Activated CD4-positive, alpha-beta T cell treated with anti-CD3 and anti-CD28 coated beads, Interleukin-2, Interleukin-4, amounts not matched to agents 100 ng/mL and 50 ng/mL, durations not matched to agents 16 hours and 8 hours (primary cell): ENCODE measurements at regions not wholly inside any gene's neighbourhood (a gene's known extent, or its start where the extent isn't known, plus 50 kb on each side); places are given as distances from the start of the nearest gene placed in this dataset.
"Not testable (repeated sequence)": the region's sequence is repeated elsewhere in the genome, so short reads cannot be mapped to it uniquely, and the experiment has no call there.

Experiments used
- DNase-seq: peaks from one replicate; pipeline ENCODE4 v3.0.0-alpha.2; 2020; ENCODE audit warnings: low spot score

- no peak for DNase-seq
Observed at GRCh38 chr2:31813016-31813415, 197.8 kb downstream of the MEMO1 start.

- peak; percentile 32 for DNase-seq
Observed at GRCh38 chr2:31812051-31812798, 198.6 kb downstream of the MEMO1 start.

- DNase-seq, result no peak
Observed at GRCh38 chr2:31811482-31811881, 199.3 kb downstream of the MEMO1 start.

GRCh38 chr2:31810200-31810917 lies 200.4 kb downstream of the MEMO1 start:
- DNase-seq, result no peak

- DNase-seq, result no peak
Observed at GRCh38 chr2:31805688-31806087, 205.1 kb downstream of the MEMO1 start.

GRCh38 chr2:31803481-31804153 lies 207.2 kb downstream of the MEMO1 start:
- not testable (repeated sequence) for DNase-seq

- DNase-seq, result no peak
Observed at GRCh38 chr2:31802711-31803110, 208.1 kb downstream of the MEMO1 start.

GRCh38 chr2:31799282-31799681 lies 211.5 kb downstream of the MEMO1 start:
- DNase-seq, result not testable (repeated sequence)

GRCh38 chr2:31788273-31788672 lies 207.5 kb upstream of the SRD5A2 start:
- DNase-seq, result no peak

GRCh38 chr2:31785876-31786275 lies 205.1 kb upstream of the SRD5A2 start:
- DNase-seq, result no peak

GRCh38 chr2:31784868-31785267 lies 204.1 kb upstream of the SRD5A2 start:
- no peak for DNase-seq

GRCh38 chr2:31783446-31784091 lies 202.8 kb upstream of the SRD5A2 start:
- not testable (repeated sequence) for DNase-seq

- no peak for DNase-seq
Observed at GRCh38 chr2:31778153-31778552, 197.4 kb upstream of the SRD5A2 start.

- DNase-seq, result no peak
Observed at GRCh38 chr2:31770741-31771140, 190.0 kb upstream of the SRD5A2 start.

- no peak for DNase-seq
Observed at GRCh38 chr2:31765078-31765945, 184.6 kb upstream of the SRD5A2 start.

- no peak for DNase-seq
Observed at GRCh38 chr2:31764169-31764568, 183.4 kb upstream of the SRD5A2 start.

GRCh38 chr2:31762085-31762484 lies 181.3 kb upstream of the SRD5A2 start:
- no peak for DNase-seq

- not testable (repeated sequence) for DNase-seq
Observed at GRCh38 chr2:31757351-31757750, 176.6 kb upstream of the SRD5A2 start.

GRCh38 chr2:31748746-31749145 lies 168.0 kb upstream of the SRD5A2 start:
- not testable (repeated sequence) for DNase-seq

GRCh38 chr2:31748041-31748440 lies 167.3 kb upstream of the SRD5A2 start:
- no peak for DNase-seq

GRCh38 chr2:31739161-31739560 lies 158.4 kb upstream of the SRD5A2 start:
- DNase-seq, result no peak
